OCI-LY3 (cell line): ENCODE measurements at regions not wholly inside any gene's neighbourhood (a gene's known extent, or its start where the extent isn't known, plus 50 kb on each side); places are given as distances from the start of the nearest gene placed in this dataset.

ENCODE experiments used
- EZH2phosphoT487 ChIP-seq: fragments of 200-600 bp; shearing (Covaris generic); IDR thresholded peaks from 2 replicates; pipeline ENCODE4 v1.6.1; 2018; ENCODE audit warnings: antibody characterized with exemption, mixed run types, low read depth
- TF ChIP-seq, protein P1 (sequence below): fragments of 200-600, 300-600 bp; sonication (generic); IDR thresholded peaks from 2 replicates; pipeline ENCODE4 v1.5.1; 2014; ENCODE audit warnings: antibody characterized with exemption, low read length, low read depth

DNA sequence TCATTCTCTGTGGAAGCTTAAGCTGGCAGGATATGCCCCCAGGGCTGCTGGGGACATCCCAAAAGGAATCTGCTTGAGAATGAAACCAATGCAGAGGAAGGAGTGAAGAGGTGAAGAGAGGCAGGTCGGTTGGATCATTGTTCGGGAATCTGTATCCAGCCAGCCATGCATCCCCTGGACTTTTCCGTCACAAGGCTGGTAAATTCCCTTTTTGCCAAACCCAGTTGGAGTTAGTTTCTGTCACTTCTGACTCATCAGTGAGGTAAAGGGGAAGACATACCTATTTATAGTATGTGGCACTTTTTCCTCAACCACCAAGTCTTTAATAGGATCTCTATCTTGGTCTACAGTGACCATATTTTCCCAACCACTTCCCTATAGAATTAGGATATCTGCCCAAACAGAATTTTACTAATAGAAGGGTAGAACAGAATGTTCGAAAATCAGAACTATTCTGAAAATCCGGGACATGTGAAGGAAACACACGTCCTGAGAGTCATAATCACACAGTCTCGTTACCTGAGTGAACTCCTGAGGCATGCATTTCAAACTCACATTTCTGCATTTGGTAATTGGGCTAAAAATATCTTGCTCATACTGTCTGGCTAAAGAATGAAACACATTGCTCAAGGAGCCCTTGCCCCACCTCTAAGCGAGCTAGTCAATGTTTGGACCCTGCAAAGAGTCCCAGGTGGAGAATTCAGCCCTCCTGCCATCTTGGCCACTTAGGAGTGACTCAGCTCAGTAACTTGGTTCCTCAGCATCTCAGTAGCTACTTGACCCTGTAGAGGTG is 289.7 kb upstream of the ADAMTS9 start:
- TF ChIP-seq, protein P1, sequence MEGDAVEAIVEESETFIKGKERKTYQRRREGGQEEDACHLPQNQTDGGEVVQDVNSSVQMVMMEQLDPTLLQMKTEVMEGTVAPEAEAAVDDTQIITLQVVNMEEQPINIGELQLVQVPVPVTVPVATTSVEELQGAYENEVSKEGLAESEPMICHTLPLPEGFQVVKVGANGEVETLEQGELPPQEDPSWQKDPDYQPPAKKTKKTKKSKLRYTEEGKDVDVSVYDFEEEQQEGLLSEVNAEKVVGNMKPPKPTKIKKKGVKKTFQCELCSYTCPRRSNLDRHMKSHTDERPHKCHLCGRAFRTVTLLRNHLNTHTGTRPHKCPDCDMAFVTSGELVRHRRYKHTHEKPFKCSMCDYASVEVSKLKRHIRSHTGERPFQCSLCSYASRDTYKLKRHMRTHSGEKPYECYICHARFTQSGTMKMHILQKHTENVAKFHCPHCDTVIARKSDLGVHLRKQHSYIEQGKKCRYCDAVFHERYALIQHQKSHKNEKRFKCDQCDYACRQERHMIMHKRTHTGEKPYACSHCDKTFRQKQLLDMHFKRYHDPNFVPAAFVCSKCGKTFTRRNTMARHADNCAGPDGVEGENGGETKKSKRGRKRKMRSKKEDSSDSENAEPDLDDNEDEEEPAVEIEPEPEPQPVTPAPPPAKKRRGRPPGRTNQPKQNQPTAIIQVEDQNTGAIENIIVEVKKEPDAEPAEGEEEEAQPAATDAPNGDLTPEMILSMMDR = no peak
- no peak for TF ChIP-seq EZH2phosphoT487
